HL-60 (cell line): ENCODE measurements at regions not wholly inside any gene's neighbourhood (a gene's known extent, or its start where the extent isn't known, plus 50 kb on each side); places are given as distances from the start of the nearest gene placed in this dataset.

Source experiments
- DNase-seq, 2 experiments: peaks; one replicate each; pipeline ENCODE4 v3.0.0-alpha.2; 2010 to 2020; ENCODE audit warnings: low read depth in 1 of 2, low spot score in 1 of 2
- H3K27ac ChIP-seq: fragments of 250-450 bp; sonication (Bioruptor Pico); replicated peaks from 2 replicates; pipeline ENCODE4 v1.5.1; 2020; ENCODE audit warnings: mild to moderate bottlenecking, moderate library complexity
- H3K27me3 ChIP-seq: fragments of 250-450 bp; sonication (Bioruptor Pico); 2 replicates; pipeline ENCODE4 v1.5.1; 2021; ENCODE audit warnings: mild to moderate bottlenecking, moderate library complexity; ENCODE audit not compliant: insufficient read depth, poor library complexity, severe bottlenecking
- H3K4me3 ChIP-seq: replicated peaks from 2 replicates; pipeline ENCODE4 v1.5.1; 2011; ENCODE audit warnings: mild to moderate bottlenecking, control low read depth, low read length; ENCODE audit not compliant: insufficient read depth
- CTCF ChIP-seq: IDR thresholded peaks from one replicate; pipeline ENCODE4 v1.5.1; 2011; ENCODE audit warnings: low read length, control low read depth, inconsistent platforms; ENCODE audit not compliant: insufficient read depth
- GABPA ChIP-seq: IDR thresholded peaks from 2 replicates; pipeline ENCODE4 v1.6.1; 2012; ENCODE audit warnings: low read depth
- POLR2AphosphoS5 ChIP-seq: IDR thresholded peaks from 2 replicates; pipeline ENCODE4 v1.6.1; 2012; ENCODE audit warnings: low read depth
- REST ChIP-seq: IDR thresholded peaks from 2 replicates; pipeline ENCODE4 v1.6.1; 2012; ENCODE audit warnings: low read depth; ENCODE audit not compliant: insufficient replicate concordance
- SPI1 ChIP-seq: IDR thresholded peaks from 2 replicates; pipeline ENCODE4 v1.6.1; 2012; ENCODE audit warnings: low read depth, mild to moderate bottlenecking, borderline replicate concordance

- no peak overlapping the region for H3K27ac ChIP-seq
- DNase-seq = no peak
- no peak for TF ChIP-seq POLR2AphosphoS5
- no peak for TF ChIP-seq SPI1
- no peak for TF ChIP-seq GABPA
- TF ChIP-seq REST = no peak
- no peak for TF ChIP-seq CTCF
- no peaks in the 10 kb centered on the region for H3K27me3 ChIP-seq
- no peak overlapping the region for H3K4me3 ChIP-seq
These were observed 140.0 kb upstream of the MSX1 start for GRCh38 chr4:4719436-4719835.

GRCh38 chr4:4717692-4718091, 141.8 kb upstream of the MSX1 start:
- H3K4me3 ChIP-seq = no peak overlapping the region
- TF ChIP-seq REST (no peak), CTCF (no peak), GABPA (no peak), SPI1 (no peak), POLR2AphosphoS5 (no peak)
- no peaks in the 10 kb centered on the region for H3K27me3 ChIP-seq
- H3K27ac ChIP-seq = no peak overlapping the region
- DNase-seq = no peak

- no peaks in the 10 kb centered on the region for H3K27me3 ChIP-seq
- no peak for TF ChIP-seq SPI1
- no peak for TF ChIP-seq GABPA
- TF ChIP-seq REST = no peak
- TF ChIP-seq CTCF = no peak
- TF ChIP-seq POLR2AphosphoS5 = no peak
- no peak for DNase-seq
- no peak overlapping the region for H3K4me3 ChIP-seq
- no peak overlapping the region for H3K27ac ChIP-seq
These were observed 145.1 kb upstream of the MSX1 start for GRCh38 chr4:4714331-4714730.
